Naive thymus-derived CD4-positive, alpha-beta T cell (primary cell): ENCODE measurements at regions not wholly inside any gene's neighbourhood (a gene's known extent, or its start where the extent isn't known, plus 50 kb on each side); places are given as distances from the start of the nearest gene placed in this dataset.
"Not testable (repeated sequence)": the region's sequence is repeated elsewhere in the genome, so short reads cannot be mapped to it uniquely, and the experiment has no call there.

ENCODE experiments used
- ATAC-seq: fragments of 150-1000 bp; cut with Tn5 transposase; 2 replicates; pipeline ENCODE4 v1.10.0; 2021; ENCODE audit warnings: mild to moderate bottlenecking, moderate library complexity
- CTCF ChIA-PET: fragments of 350-600 bp; sonication (Branson Sonifier 250); formaldehyde crosslinking; loops from one replicate; lab custom pipeline; 2021; ENCODE audit warnings: antibody characterized with exemption; lab: Charles Lee
- POLR2A ChIA-PET: fragments of 350-600 bp; sonication (Branson Sonifier 250); formaldehyde crosslinking; loops from one replicate; lab custom pipeline; 2021; ENCODE audit warnings: antibody characterized with exemption, inconsistent platforms; lab: Charles Lee
- DNase-seq, 9 donors: peaks; one replicate each; pipeline versions ENCODE4 v3.0.0 to v3.0.0-alpha.2; 2020 to 2022; ENCODE audit warnings: mixed read lengths in 1 of 9
- H3K27ac ChIP-seq: one replicate; pipeline ENCODE4 v1.7.0; 2013; ENCODE audit warnings: mild to moderate bottlenecking, low read depth, low read length, moderate library complexity
- H3K27me3 ChIP-seq, 2 donors: one replicate each; pipeline ENCODE4 v1.7.0; 2013; ENCODE audit warnings: low read length in 2 of 2, mild to moderate bottlenecking in 2 of 2, moderate library complexity in 2 of 2; ENCODE audit not compliant: control insufficient read depth in 2 of 2, insufficient read depth in 2 of 2
- H3K36me3 ChIP-seq, 3 experiments: 1 replicate in 2 of 3; 2 replicates in 1 of 3; pipeline ENCODE4 v1.7.0; 2013; ENCODE audit warnings: low read length in 3 of 3, mild to moderate bottlenecking in 3 of 3, moderate library complexity in 1 of 3; ENCODE audit not compliant: insufficient read depth in 3 of 3, control insufficient read depth in 2 of 3
- H3K4me1 ChIP-seq, 2 donors: one replicate each; pipeline ENCODE4 v1.7.0; 2013; ENCODE audit warnings: low read length in 2 of 2, mild to moderate bottlenecking in 2 of 2, moderate library complexity in 1 of 2; ENCODE audit not compliant: control insufficient read depth in 2 of 2, insufficient read depth in 2 of 2
- H3K4me3 ChIP-seq: 2 replicates; pipeline ENCODE4 v1.7.0; 2013; ENCODE audit warnings: mild to moderate bottlenecking, low read length
- H3K9me3 ChIP-seq, 3 experiments: 1 replicate in 2 of 3; 2 replicates in 1 of 3; pipeline ENCODE4 v1.7.0; 2013; ENCODE audit warnings: low read length in 3 of 3; ENCODE audit not compliant: control insufficient read depth in 2 of 3
- H3K27ac Mint-ChIP-seq, 9 donors: one replicate each; pipeline ENCODE4 v1.8.0; 2020 to 2022; ENCODE audit warnings: mixed read lengths in 9 of 9, mild to moderate bottlenecking in 8 of 9, moderate library complexity in 5 of 9, inconsistent platforms in 2 of 9
- H3K27me3 Mint-ChIP-seq, 5 donors: one replicate each; pipeline ENCODE4 v1.8.0; 2021 to 2022; ENCODE audit warnings: mixed read lengths in 5 of 5, mild to moderate bottlenecking in 1 of 5
- H3K36me3 Mint-ChIP-seq, 5 donors: one replicate each; pipeline ENCODE4 v1.8.0; 2020 to 2022; ENCODE audit warnings: mixed read lengths in 5 of 5, mild to moderate bottlenecking in 3 of 5, inconsistent platforms in 1 of 5
- H3K4me1 Mint-ChIP-seq, 7 donors: one replicate each; pipeline ENCODE4 v1.8.0; 2020 to 2022; ENCODE audit warnings: mixed read lengths in 7 of 7, mild to moderate bottlenecking in 3 of 7, inconsistent platforms in 1 of 7
- H3K4me3 Mint-ChIP-seq, 10 donors: one replicate each; pipeline ENCODE4 v1.8.0; 2020 to 2022; ENCODE audit warnings: mild to moderate bottlenecking in 10 of 10, mixed read lengths in 10 of 10, moderate library complexity in 6 of 10, inconsistent platforms in 2 of 10
- H3K9me3 Mint-ChIP-seq, 11 donors: one replicate each; pipeline ENCODE4 v1.8.0; 2020 to 2022; ENCODE audit warnings: mixed read lengths in 11 of 11, mild to moderate bottlenecking in 4 of 11, inconsistent platforms in 1 of 11, moderate library complexity in 1 of 11
- intact Hi-C, 2 donors: fragments of 100-400 bp; cut with micrococcal nuclease; formaldehyde crosslinking; loops; one replicate each; pipeline ENCODE4 v1.15.1; 2023

- CTCF ChIA-PET: no interaction called here
- no peaks in the 10 kb centered on the region for H3K36me3 Mint-ChIP-seq
- POLR2A ChIA-PET: no interaction called here
- H3K4me1 ChIP-seq: no peaks in the 10 kb centered on the region
- H3K9me3 ChIP-seq: no peaks in the 10 kb centered on the region
- no peak overlapping the region for H3K27ac Mint-ChIP-seq
- H3K4me1 Mint-ChIP-seq: no peaks in the 10 kb centered on the region
- DNase-seq: no peak
- no peak overlapping the region for H3K27ac ChIP-seq
- H3K27me3 ChIP-seq: no peaks in the 10 kb centered on the region
- intact Hi-C loops: no loop called here
- no peak for ATAC-seq
- no peak overlapping the region for H3K4me3 ChIP-seq
- H3K27me3 Mint-ChIP-seq: no peaks in the 10 kb centered on the region
- no peak overlapping the region for H3K4me3 Mint-ChIP-seq
- H3K36me3 ChIP-seq: no peaks in the 10 kb centered on the region
- H3K9me3 Mint-ChIP-seq: peaks cover 0 to 1% (median 0%) of the 10 kb centered on the region in 11 donors
Observed at GRCh38 chr15:77901251-77901881, 176.1 kb downstream of the TBC1D2B start.

DNA sequence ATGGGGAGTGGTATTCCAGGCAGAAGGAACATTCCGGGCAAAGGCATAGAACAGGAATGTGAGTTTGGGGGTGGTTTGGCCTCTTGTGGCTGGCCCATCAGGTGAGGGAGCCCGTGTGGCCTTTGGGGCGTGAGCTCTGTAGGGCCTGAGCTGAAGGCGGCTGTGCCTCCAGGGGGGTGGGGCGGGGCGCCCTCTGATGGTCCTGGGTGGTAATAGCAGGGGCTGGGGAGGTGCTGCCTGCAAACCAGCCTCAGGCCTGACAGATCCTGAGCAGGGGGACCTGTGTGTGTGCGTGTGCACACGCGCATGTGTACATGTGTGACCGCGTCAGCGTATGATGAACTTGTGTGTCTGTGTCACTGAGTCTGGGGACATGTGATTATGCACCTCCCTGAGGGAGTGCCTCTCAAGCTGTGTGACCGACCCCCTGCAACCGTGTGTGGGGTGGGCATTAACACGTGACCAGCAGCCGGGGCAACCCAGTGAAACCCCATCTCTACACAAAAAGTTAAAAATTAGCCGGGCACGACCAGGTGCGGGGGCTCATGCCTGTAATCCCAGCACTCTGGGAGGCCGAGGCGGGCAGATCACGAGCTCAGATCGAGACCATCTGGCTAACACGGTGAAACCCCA lies 177.1 kb downstream of the TBC1D2B start:
- H3K9me3 ChIP-seq, H3K4me1 ChIP-seq, H3K27me3 ChIP-seq, H3K36me3 ChIP-seq, POLR2A ChIA-PET, H3K4me3 Mint-ChIP-seq, H3K36me3 Mint-ChIP-seq, CTCF ChIA-PET, H3K4me1 Mint-ChIP-seq, H3K4me3 ChIP-seq, H3K9me3 Mint-ChIP-seq, H3K27ac ChIP-seq, H3K27ac Mint-ChIP-seq, intact Hi-C loops, H3K27me3 Mint-ChIP-seq: not testable (repeated sequence)
- ATAC-seq: peak; percentile 67
- DNase-seq: peak in 2 of 9 donors; percentile 11 to 47

- H3K27ac Mint-ChIP-seq, H3K4me1 ChIP-seq, H3K27me3 Mint-ChIP-seq, H3K4me1 Mint-ChIP-seq, H3K36me3 Mint-ChIP-seq, POLR2A ChIA-PET, H3K9me3 ChIP-seq, H3K36me3 ChIP-seq, ATAC-seq, H3K9me3 Mint-ChIP-seq, H3K4me3 ChIP-seq, intact Hi-C loops, H3K4me3 Mint-ChIP-seq, CTCF ChIA-PET, H3K27ac ChIP-seq, H3K27me3 ChIP-seq, DNase-seq: not testable (repeated sequence)
Observed at GRCh38 chr15:77899776-77900175, 177.7 kb downstream of the TBC1D2B start.

DNA sequence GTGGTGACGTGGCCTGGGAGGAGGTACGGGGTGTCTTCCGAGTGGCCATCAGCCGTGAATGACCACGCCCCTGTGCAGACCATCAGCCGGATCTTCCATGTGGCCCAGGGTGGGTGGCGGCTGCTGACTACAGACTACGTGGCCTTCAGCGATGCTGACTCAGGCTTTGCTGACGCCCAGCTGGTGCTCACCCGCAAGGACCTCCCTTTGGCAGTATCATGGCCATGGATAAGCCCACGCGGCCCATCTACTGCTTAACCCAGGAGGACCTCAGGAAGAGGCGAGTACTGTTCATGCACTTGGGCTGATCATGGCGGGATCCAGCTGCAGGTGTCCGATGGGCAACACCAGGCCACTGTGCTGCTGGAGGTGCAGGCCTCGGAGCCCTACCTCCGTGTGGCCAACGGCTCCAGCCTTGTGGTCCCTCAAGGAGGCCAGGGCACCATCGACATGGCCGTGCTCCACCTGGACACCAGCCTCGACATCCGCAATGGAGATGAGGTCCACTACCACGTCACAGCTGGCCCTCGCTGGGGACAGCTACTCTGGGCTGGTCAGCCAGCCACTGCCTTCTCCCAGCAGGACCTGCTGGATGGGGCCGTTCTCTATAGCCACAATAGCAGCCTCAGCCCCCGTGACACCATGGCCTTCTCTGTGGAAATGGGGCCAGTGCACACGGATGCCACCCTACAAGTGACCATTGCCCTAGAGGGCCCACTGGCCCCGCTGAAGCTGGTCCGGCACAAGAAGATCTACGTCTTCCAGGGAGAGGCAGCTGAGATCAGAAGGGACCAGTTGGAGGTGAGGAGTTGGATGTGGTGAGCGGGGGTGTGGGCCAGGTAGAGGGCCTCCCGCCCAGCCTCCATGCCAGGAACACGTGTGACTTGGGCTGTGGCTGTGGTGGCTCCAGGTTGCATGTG lies 178.4 kb downstream of the TBC1D2B start:
- ATAC-seq (no peak), DNase-seq (no peak)
- H3K36me3 Mint-ChIP-seq: no peaks in the 10 kb centered on the region
- Histone ChIP-seq H3K4me3 (no peak overlapping the region), H3K9me3 (no peaks in the 10 kb centered on the region), H3K36me3 (no peaks in the 10 kb centered on the region), H3K27me3 (no peaks in the 10 kb centered on the region), H3K4me1 (no peaks in the 10 kb centered on the region), H3K27ac (no peak overlapping the region)
- CTCF ChIA-PET: no interaction called here
- H3K27ac Mint-ChIP-seq: no peak overlapping the region
- H3K4me1 Mint-ChIP-seq: peaks cover 0 to 6% (median 0%) of the 10 kb centered on the region in 7 donors
- H3K9me3 Mint-ChIP-seq: peaks cover 0 to 1% (median 0%) of the 10 kb centered on the region in 11 donors
- no peaks in the 10 kb centered on the region for H3K27me3 Mint-ChIP-seq
- no peak overlapping the region for H3K4me3 Mint-ChIP-seq
- intact Hi-C loops: no loop called here
- POLR2A ChIA-PET: no interaction called here

DNA sequence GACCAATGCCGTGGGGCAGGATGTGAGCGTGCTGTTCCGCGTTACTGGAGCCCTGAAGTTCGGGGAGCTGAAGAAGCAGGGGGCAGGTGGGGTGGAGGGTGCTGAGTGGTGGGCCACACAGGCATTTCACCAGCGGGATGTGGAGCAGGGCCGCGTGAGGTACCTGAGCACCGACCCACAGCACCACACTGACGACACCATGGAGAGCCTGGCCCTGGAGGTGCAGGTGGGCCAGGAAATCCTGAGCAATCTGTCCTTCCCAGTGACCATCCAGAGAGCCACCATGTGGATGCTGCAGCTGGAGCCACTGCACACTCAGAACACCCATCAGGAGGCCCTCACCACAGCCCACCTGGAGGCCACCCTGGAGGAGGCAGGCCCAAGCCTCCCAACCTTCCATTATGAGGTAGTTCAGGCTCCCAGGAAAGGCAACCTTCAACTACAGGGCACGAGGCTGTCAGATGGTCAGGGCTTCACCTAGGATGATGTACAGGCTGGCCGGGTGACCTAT lies 179.6 kb downstream of the TBC1D2B start:
- Histone ChIP-seq H3K4me3 (no peak overlapping the region), H3K27ac (no peak overlapping the region), H3K4me1 (no peaks in the 10 kb centered on the region), H3K9me3 (no peaks in the 10 kb centered on the region), H3K27me3 (no peaks in the 10 kb centered on the region), H3K36me3 (no peaks in the 10 kb centered on the region)
- Mint-ChIP-seq H3K4me3 (no peak overlapping the region), H3K9me3 (peaks cover 0 to 1% (median 0%) of the 10 kb centered on the region in 11 donors), H3K4me1 (peaks cover 0 to 6% (median 0%) of the 10 kb centered on the region in 7 donors), H3K27me3 (no peaks in the 10 kb centered on the region), H3K27ac (no peak overlapping the region), H3K36me3 (no peaks in the 10 kb centered on the region)
- intact Hi-C loops: no loop called here
- no peak for DNase-seq
- no peak for ATAC-seq
- POLR2A ChIA-PET: no interaction called here
- CTCF ChIA-PET: interaction anchor here (1.0 kb wide), 1 partner anchor 11 kb away, joined by 4 read pairs; no protein-coding TSS in a partner anchor

DNA sequence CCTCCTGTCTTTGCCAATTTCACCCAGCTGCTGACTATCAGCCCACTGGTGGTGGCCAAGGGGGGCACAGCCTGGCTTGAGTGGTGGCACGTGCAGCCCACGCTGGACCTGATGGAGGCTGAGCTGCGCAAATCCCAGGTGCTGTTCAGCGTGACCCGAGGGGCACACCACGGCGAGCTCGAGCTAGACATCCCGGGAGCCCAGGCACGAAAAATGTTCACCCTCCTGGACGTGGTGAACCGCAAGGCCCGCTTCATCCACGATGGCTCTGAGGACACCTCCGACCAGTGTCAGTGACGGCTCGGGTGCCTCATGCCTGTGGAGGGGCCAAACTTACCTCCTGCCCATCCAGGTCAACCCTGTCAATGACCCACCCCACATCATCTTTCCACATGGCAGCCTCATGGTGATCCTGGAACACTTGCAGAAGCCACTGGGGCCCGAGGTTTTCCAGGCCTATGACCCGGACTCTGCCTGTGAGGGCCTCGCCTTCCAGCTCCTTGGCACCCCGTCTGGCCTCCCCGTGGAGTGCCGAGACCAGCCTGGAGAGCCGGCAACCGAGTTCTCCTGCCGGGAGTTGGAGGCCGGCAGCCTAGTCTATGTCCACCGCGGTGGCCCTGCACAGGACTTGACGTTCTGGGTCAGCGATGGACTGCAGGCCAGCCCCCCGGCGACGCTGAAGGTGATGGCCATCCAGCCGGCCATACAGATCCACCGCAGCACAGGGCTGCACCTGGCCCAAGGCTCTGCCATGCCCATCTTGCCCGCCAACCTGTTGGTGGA lies 180.2 kb downstream of the TBC1D2B start:
- CTCF ChIA-PET: interaction anchor here (1.0 kb wide), 1 partner anchor 12 kb away, joined by 4 read pairs; no protein-coding TSS in a partner anchor
- DNase-seq, intact Hi-C loops, H3K27me3 Mint-ChIP-seq, H3K27ac ChIP-seq, H3K36me3 Mint-ChIP-seq, POLR2A ChIA-PET, H3K9me3 ChIP-seq, H3K9me3 Mint-ChIP-seq, ATAC-seq, H3K4me3 Mint-ChIP-seq, H3K4me1 Mint-ChIP-seq, H3K4me3 ChIP-seq, H3K4me1 ChIP-seq, H3K27me3 ChIP-seq, H3K36me3 ChIP-seq, H3K27ac Mint-ChIP-seq: not testable (repeated sequence)
